DOHH2 (cell line): ENCODE measurements at regions not wholly inside any gene's neighbourhood (a gene's known extent, or its start where the extent isn't known, plus 50 kb on each side); places are given as distances from the start of the nearest gene placed in this dataset.

ENCODE experiments used
- H3F3A ChIP-seq: fragments of 200-600 bp; sonication (generic), shearing (Covaris generic); 2 replicates; pipeline ENCODE4 v1.6.0; 2016; ENCODE audit warnings: antibody characterized with exemption, mild to moderate bottlenecking; ENCODE audit not compliant: control insufficient read depth, insufficient read depth
- H3K27ac ChIP-seq: fragments of 200-600 bp; sonication (generic); 2 replicates; pipeline ENCODE4 v1.5.1; 2014; ENCODE audit warnings: low read depth, mild to moderate bottlenecking, low read length, moderate library complexity
- H3K27me3 ChIP-seq: fragments of 200-600 bp; sonication (generic); 2 replicates; pipeline ENCODE4 v1.6.1; 2014; ENCODE audit warnings: mild to moderate bottlenecking, low read length, mixed read lengths; ENCODE audit not compliant: control insufficient read depth
- H3K36me3 ChIP-seq: fragments of 200-600 bp; sonication (generic); 2 replicates; pipeline ENCODE4 v1.6.1; 2014; ENCODE audit warnings: mild to moderate bottlenecking, low read length, moderate library complexity, mixed read lengths; ENCODE audit not compliant: control insufficient read depth
- H3K4me1 ChIP-seq: fragments of 200-600 bp; sonication (generic); 2 replicates; pipeline ENCODE4 v1.6.1; 2014; ENCODE audit warnings: mild to moderate bottlenecking, low read length, mixed read lengths; ENCODE audit not compliant: control insufficient read depth
- H3K4me2 ChIP-seq: fragments of 200-600 bp; sonication (generic); 2 replicates; pipeline ENCODE4 v1.6.0; 2014; ENCODE audit warnings: mild to moderate bottlenecking, low read length, moderate library complexity
- H3K4me3 ChIP-seq: fragments of 200-600 bp; sonication (generic); 2 replicates; pipeline ENCODE4 v1.5.1; 2014; ENCODE audit warnings: mild to moderate bottlenecking, low read length, mixed read lengths
- H3K79me2 ChIP-seq: fragments of 200-600 bp; sonication (generic); 2 replicates; pipeline ENCODE4 v1.6.1; 2014; ENCODE audit warnings: mild to moderate bottlenecking, low read length, mixed read lengths; ENCODE audit not compliant: control insufficient read depth
- H3K9me2 ChIP-seq: fragments of 200-600 bp; sonication (generic); replicated peaks from 2 replicates; pipeline ENCODE4 v1.6.1; 2014; ENCODE audit warnings: mild to moderate bottlenecking, low read length, mixed read lengths; ENCODE audit not compliant: control insufficient read depth
- H3K9me3 ChIP-seq: fragments of 200-600 bp; sonication (generic); 2 replicates; pipeline ENCODE4 v1.6.1; 2014; ENCODE audit warnings: antibody characterized with exemption, low read length, mixed read lengths; ENCODE audit not compliant: control insufficient read depth, insufficient read depth
- H4K20me1 ChIP-seq: fragments of 200-600 bp; sonication (generic); 2 replicates; pipeline ENCODE4 v1.6.0; 2014; ENCODE audit warnings: low read depth, mild to moderate bottlenecking, antibody characterized with exemption, low read length, moderate library complexity; ENCODE audit not compliant: control insufficient read depth, insufficient read depth
- EZH2phosphoT487 ChIP-seq: fragments of 200-600 bp; sonication (generic); IDR thresholded peaks from 2 replicates; pipeline ENCODE4 v1.6.1; 2017; ENCODE audit warnings: borderline replicate concordance, mild to moderate bottlenecking, antibody characterized with exemption, low read length, moderate library complexity, mixed read lengths
- TF ChIP-seq, protein P1 (sequence below): fragments of 200-600 bp; sonication (generic); IDR thresholded peaks from one replicate; pipeline ENCODE4 v1.5.1; 2014; ENCODE audit warnings: antibody characterized with exemption, mild to moderate bottlenecking, low read depth, low read length; ENCODE audit not compliant: poor library complexity, severe bottlenecking

DNA sequence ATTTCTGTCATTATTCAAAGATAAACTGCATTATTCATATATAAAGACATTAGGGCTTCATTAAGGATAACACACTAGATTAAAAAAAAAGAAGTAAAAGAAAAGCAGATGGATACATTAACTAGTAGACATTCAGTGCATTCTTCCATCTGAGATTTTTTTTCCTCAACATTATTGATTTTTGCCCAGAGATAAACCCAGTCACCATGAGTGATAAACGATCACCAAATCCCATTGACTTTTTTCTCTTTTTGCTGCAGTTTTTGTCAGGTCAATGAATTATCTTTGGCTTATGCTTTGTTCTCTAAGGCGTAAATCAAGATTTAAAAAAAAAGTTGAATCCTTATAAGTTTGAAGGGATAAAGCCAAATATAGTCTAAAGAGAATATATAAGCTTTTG lies 925.0 kb downstream of the GBE1 start:
- Histone ChIP-seq H3K79me2 (no peaks in the 10 kb centered on the region), H3K4me3 (no peak overlapping the region), H3K9me2 (no peaks in the 10 kb centered on the region), H3K36me3 (no peaks in the 10 kb centered on the region), H3K27ac (no peak overlapping the region), H3F3A (no peaks in the 10 kb centered on the region), H3K4me2 (no peak overlapping the region), H3K27me3 (no peaks in the 10 kb centered on the region), H3K4me1 (no peaks in the 10 kb centered on the region), H3K9me3 (no peaks in the 10 kb centered on the region), H4K20me1 (no peaks in the 10 kb centered on the region)
- TF ChIP-seq, protein P1, sequence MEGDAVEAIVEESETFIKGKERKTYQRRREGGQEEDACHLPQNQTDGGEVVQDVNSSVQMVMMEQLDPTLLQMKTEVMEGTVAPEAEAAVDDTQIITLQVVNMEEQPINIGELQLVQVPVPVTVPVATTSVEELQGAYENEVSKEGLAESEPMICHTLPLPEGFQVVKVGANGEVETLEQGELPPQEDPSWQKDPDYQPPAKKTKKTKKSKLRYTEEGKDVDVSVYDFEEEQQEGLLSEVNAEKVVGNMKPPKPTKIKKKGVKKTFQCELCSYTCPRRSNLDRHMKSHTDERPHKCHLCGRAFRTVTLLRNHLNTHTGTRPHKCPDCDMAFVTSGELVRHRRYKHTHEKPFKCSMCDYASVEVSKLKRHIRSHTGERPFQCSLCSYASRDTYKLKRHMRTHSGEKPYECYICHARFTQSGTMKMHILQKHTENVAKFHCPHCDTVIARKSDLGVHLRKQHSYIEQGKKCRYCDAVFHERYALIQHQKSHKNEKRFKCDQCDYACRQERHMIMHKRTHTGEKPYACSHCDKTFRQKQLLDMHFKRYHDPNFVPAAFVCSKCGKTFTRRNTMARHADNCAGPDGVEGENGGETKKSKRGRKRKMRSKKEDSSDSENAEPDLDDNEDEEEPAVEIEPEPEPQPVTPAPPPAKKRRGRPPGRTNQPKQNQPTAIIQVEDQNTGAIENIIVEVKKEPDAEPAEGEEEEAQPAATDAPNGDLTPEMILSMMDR, result no peak
- TF ChIP-seq EZH2phosphoT487, result no peak

DNA sequence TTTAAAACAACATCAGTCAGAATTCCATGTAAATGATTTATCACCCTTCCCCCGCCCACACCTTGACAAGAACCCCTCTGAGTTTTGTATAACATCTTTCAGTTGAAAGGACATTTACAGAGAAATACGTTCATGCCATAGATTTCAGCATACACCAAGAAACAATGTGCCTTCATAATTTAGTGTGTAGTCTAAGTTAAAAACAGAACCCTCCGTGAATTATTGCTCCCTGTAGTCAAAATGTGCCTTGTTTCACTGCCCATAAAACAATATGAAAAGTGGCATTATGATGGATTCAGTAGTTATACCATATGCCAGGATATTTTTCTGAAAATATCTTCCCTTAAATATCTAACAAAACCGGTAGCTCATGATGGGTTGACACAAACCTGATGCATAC lies 953.9 kb downstream of the GBE1 start:
- Histone ChIP-seq H3K4me1 (no peaks in the 10 kb centered on the region), H3K4me3 (no peak overlapping the region), H3K79me2 (no peaks in the 10 kb centered on the region), H3K4me2 (no peak overlapping the region), H4K20me1 (no peaks in the 10 kb centered on the region), H3K9me3 (no peaks in the 10 kb centered on the region), H3F3A (no peaks in the 10 kb centered on the region), H3K27me3 (no peaks in the 10 kb centered on the region), H3K27ac (no peak overlapping the region), H3K36me3 (no peaks in the 10 kb centered on the region), H3K9me2 (no peaks in the 10 kb centered on the region)
- TF ChIP-seq EZH2phosphoT487, result no peak
- TF ChIP-seq, protein P1, result no peak

DNA sequence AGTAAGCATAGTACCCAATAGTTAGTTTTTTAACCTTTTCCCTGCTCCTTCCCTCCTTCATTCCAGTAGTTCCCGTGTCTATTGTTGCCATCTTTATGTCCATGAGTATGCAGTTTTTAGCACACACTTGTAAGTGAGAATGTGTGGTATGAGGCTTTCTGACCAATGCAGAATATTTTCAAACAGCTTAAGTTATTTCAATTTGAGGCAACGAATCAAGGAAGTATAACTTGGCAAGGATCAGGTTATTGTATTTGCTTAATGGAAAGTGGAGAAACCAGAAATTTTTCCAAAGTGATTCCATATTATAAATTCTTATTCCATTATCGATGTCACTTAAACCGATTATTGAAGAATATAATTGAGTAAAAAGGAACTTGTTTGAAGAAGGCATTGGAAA lies 954.8 kb downstream of the GBE1 start:
- H3K79me2 ChIP-seq, result no peaks in the 10 kb centered on the region
- TF ChIP-seq, protein P1, result no peak
- no peak for TF ChIP-seq EZH2phosphoT487
- H4K20me1 ChIP-seq, result no peaks in the 10 kb centered on the region
- no peak overlapping the region for H3K4me2 ChIP-seq
- no peaks in the 10 kb centered on the region for H3F3A ChIP-seq
- no peaks in the 10 kb centered on the region for H3K9me3 ChIP-seq
- no peaks in the 10 kb centered on the region for H3K36me3 ChIP-seq
- H3K27me3 ChIP-seq, result no peaks in the 10 kb centered on the region
- H3K4me3 ChIP-seq, result no peak overlapping the region
- H3K4me1 ChIP-seq, result no peaks in the 10 kb centered on the region
- no peaks in the 10 kb centered on the region for H3K9me2 ChIP-seq
- no peak overlapping the region for H3K27ac ChIP-seq

DNA sequence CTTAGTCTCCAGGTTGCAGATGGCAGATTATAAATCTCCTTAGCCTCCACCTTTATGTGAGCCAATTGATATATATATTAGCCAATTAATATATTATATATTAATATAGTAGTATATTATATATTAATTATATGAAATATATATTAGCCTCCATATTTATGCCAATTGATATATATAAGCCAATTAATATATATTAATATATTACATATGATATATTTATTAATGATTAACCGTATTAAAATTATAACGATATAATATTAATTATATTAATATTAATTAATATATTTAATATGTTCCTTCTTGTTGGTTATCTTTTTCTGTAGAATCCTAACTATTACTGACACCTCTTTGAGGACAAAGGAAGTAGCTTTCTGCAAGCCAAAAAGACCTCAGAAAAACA lies 972.5 kb downstream of the GBE1 start:
- no peaks in the 10 kb centered on the region for H3K4me1 ChIP-seq
- no peaks in the 10 kb centered on the region for H3K9me2 ChIP-seq
- no peak overlapping the region for H3K27ac ChIP-seq
- H4K20me1 ChIP-seq, result no peaks in the 10 kb centered on the region
- H3K36me3 ChIP-seq, result no peaks in the 10 kb centered on the region
- no peak overlapping the region for H3K4me3 ChIP-seq
- no peaks in the 10 kb centered on the region for H3K79me2 ChIP-seq
- no peaks in the 10 kb centered on the region for H3K9me3 ChIP-seq
- H3K4me2 ChIP-seq, result no peak overlapping the region
- no peaks in the 10 kb centered on the region for H3K27me3 ChIP-seq
- H3F3A ChIP-seq, result no peaks in the 10 kb centered on the region
- TF ChIP-seq, protein P1, result no peak
- no peak for TF ChIP-seq EZH2phosphoT487
